ENCODE measurements at regions not wholly inside any gene's neighbourhood (a gene's known extent, or its start where the extent isn't known, plus 50 kb on each side); places are given as distances from the start of the nearest gene placed in this dataset.

- Histone ChIP-seq H3K36me3 (ENCODE audit: insufficient read depth, low read length) (no peaks in the 10 kb centered on the region), H3K79me2 (ENCODE audit: control insufficient read depth, insufficient read depth, low read length, unreplicated experiment) (no peaks in the 10 kb centered on the region), H2AFZ (ENCODE audit: low read length, unreplicated experiment) (no peak overlapping the region), H3K4me3 (ENCODE audit: low read depth, low read length) (no peak overlapping the region), H3K27ac (ENCODE audit: low read depth, low read length) (no peak overlapping the region), H3K27me3 (ENCODE audit: insufficient read depth, low read length) (peaks cover 73% of the 10 kb centered on the region), H3K4me1 (ENCODE audit: control insufficient read depth, insufficient read depth, low read length, unreplicated experiment) (no peaks in the 10 kb centered on the region)
Measured at GRCh38 chr6:98775205-98775604, 59.2 kb upstream of the POU3F2 start.

DNA sequence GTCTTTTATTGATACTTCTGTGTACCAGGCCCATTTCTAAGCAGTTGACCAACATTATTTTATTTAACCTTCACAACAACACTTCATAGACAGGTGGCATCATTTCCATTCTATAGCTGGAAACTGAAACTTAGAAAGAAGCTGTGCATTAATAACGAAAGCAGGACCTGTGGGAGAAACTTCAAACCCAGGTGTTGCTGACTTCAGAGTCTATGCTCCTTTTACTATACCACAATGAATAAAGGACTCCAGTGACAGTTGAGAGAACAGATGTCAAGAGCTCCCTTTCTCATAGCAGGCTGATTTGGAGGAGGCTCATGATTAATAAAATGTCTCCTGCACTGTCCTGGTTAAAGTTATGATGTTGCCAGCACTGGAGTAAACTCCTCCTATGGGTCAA, 56.6 kb upstream of the POU3F2 start:
- Histone ChIP-seq H3K36me3 (ENCODE audit: insufficient read depth, low read length) (no peaks in the 10 kb centered on the region), H3K4me1 (ENCODE audit: control insufficient read depth, insufficient read depth, low read length, unreplicated experiment) (no peaks in the 10 kb centered on the region), H2AFZ (ENCODE audit: low read length, unreplicated experiment) (no peak overlapping the region), H3K27ac (ENCODE audit: low read depth, low read length) (no peak overlapping the region), H3K27me3 (ENCODE audit: insufficient read depth, low read length) (peaks cover 70% of the 10 kb centered on the region), H3K79me2 (ENCODE audit: control insufficient read depth, insufficient read depth, low read length, unreplicated experiment) (no peaks in the 10 kb centered on the region), H3K4me3 (ENCODE audit: low read depth, low read length) (no peak overlapping the region)

- H2AFZ ChIP-seq (ENCODE audit: low read length, unreplicated experiment) = no peak overlapping the region
- H3K79me2 ChIP-seq (ENCODE audit: control insufficient read depth, insufficient read depth, low read length, unreplicated experiment) = no peaks in the 10 kb centered on the region
- H3K27me3 ChIP-seq (ENCODE audit: insufficient read depth, low read length) = peaks cover 62% of the 10 kb centered on the region
- no peaks in the 10 kb centered on the region for H3K36me3 ChIP-seq (ENCODE audit: insufficient read depth, low read length)
- H3K4me1 ChIP-seq (ENCODE audit: control insufficient read depth, insufficient read depth, low read length, unreplicated experiment) = no peaks in the 10 kb centered on the region
- H3K27ac ChIP-seq (ENCODE audit: low read depth, low read length) = no peak overlapping the region
- H3K4me3 ChIP-seq (ENCODE audit: low read depth, low read length) = no peak overlapping the region
Measured at GRCh38 chr6:98779618-98780017, 54.8 kb upstream of the POU3F2 start.

DNA sequence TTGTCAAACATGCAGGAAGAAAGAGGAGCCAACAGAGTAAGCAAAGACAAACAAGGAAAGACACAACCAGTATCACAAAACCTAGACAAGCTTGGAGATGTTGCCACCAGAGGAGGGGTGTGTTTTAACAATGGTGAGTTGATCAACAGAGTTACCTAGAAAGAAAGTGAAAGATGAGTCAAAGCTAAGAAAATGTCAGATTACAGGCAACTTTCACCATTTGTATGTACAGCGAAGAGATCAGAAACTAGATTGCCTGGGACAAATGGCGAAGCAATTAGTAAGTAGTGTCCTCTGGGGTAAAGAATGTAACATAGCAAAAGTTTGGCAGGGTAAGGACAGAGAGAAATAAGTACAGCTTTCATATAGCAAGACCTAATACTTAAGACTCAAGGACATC, 51.6 kb upstream of the POU3F2 start:
- H3K79me2 ChIP-seq (ENCODE audit: control insufficient read depth, insufficient read depth, low read length, unreplicated experiment) = no peaks in the 10 kb centered on the region
- no peak overlapping the region for H3K27ac ChIP-seq (ENCODE audit: low read depth, low read length)

DNA sequence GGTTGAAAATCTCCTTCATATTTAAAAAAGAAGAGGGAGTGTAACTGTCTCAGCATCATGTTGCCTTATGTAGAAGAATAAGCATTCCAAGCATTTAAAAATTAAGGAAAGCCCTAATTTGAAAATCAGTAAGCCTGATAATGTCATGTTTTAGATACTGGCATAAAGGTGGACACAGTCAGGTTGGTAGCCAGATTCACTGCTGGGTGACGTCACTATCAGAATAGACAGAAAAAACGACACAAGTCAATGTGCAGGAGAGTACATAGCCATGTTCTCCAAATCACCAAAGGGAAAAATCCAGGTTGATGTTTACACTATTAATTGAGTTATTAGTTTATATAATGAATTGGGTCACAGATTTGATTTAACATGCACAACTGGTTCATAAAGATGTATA, 50.8 kb upstream of the POU3F2 start:
- Histone ChIP-seq H3K27ac (ENCODE audit: low read depth, low read length) (no peak overlapping the region), H3K4me3 (ENCODE audit: low read depth, low read length) (no peak overlapping the region), H3K79me2 (ENCODE audit: control insufficient read depth, insufficient read depth, low read length, unreplicated experiment) (no peaks in the 10 kb centered on the region), H3K4me1 (ENCODE audit: control insufficient read depth, insufficient read depth, low read length, unreplicated experiment) (no peaks in the 10 kb centered on the region), H3K36me3 (ENCODE audit: insufficient read depth, low read length) (no peaks in the 10 kb centered on the region), H2AFZ (ENCODE audit: low read length, unreplicated experiment) (no peak overlapping the region), H3K27me3 (ENCODE audit: insufficient read depth, low read length) (peaks cover 61% of the 10 kb centered on the region)

More for the DNA sequence above, 51.6 kb upstream of the POU3F2 start:
- H3K4me1 ChIP-seq (ENCODE audit: control insufficient read depth, insufficient read depth, low read length, unreplicated experiment) = no peaks in the 10 kb centered on the region
- H3K27me3 ChIP-seq (ENCODE audit: insufficient read depth, low read length) = peaks cover 61% of the 10 kb centered on the region
- H3K36me3 ChIP-seq (ENCODE audit: insufficient read depth, low read length) = no peaks in the 10 kb centered on the region
- H2AFZ ChIP-seq (ENCODE audit: low read length, unreplicated experiment) = no peak overlapping the region
- H3K4me3 ChIP-seq (ENCODE audit: low read depth, low read length) = no peak overlapping the region

Measured in ACC112 (cell line).